Erythroblast (primary cell): ENCODE measurements at regions not wholly inside any gene's neighbourhood (a gene's known extent, or its start where the extent isn't known, plus 50 kb on each side); places are given as distances from the start of the nearest gene placed in this dataset.

Experiments used
- GATA1 ChIP-seq: IDR thresholded peaks from 2 replicates; pipeline ENCODE4 v1.6.1; 2011; ENCODE audit warnings: low read depth, mild to moderate bottlenecking, control low read depth, low read length, moderate library complexity
- POLR2A ChIP-seq: IDR thresholded peaks from 2 replicates; pipeline ENCODE4 v1.6.1; 2011; ENCODE audit warnings: mild to moderate bottlenecking, low read length

- TF ChIP-seq POLR2A = no peak
- TF ChIP-seq GATA1 = no peak
These were observed 193.5 kb upstream of the C1QTNF7 start for GRCh38 chr4:15234116-15234855.
